PC-9 (cell line): ENCODE measurements at regions not wholly inside any gene's neighbourhood (a gene's known extent, or its start where the extent isn't known, plus 50 kb on each side); places are given as distances from the start of the nearest gene placed in this dataset.

Experiments
- EZH2 ChIP-seq: fragments of 200-600 bp; sonication (generic); IDR thresholded peaks from 2 replicates; pipeline ENCODE4 v1.8.0; 2017; ENCODE audit warnings: antibody characterized with exemption, low read depth
- TF ChIP-seq, protein P1 (sequence below): fragments of 200-600 bp; sonication (generic); conservative IDR thresholded peaks from 2 replicates; pipeline ENCODE4 v1.6.1; 2017; ENCODE audit warnings: mixed run types, antibody characterized with exemption, mild to moderate bottlenecking, moderate library complexity

- TF ChIP-seq, protein P1, sequence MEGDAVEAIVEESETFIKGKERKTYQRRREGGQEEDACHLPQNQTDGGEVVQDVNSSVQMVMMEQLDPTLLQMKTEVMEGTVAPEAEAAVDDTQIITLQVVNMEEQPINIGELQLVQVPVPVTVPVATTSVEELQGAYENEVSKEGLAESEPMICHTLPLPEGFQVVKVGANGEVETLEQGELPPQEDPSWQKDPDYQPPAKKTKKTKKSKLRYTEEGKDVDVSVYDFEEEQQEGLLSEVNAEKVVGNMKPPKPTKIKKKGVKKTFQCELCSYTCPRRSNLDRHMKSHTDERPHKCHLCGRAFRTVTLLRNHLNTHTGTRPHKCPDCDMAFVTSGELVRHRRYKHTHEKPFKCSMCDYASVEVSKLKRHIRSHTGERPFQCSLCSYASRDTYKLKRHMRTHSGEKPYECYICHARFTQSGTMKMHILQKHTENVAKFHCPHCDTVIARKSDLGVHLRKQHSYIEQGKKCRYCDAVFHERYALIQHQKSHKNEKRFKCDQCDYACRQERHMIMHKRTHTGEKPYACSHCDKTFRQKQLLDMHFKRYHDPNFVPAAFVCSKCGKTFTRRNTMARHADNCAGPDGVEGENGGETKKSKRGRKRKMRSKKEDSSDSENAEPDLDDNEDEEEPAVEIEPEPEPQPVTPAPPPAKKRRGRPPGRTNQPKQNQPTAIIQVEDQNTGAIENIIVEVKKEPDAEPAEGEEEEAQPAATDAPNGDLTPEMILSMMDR: no peak
- no peak for TF ChIP-seq EZH2
Observed at GRCh38 chr15:70316059-70316600, 218.4 kb upstream of the TLE3 start.
